Ovary (tissue), 7 donors: ENCODE measurements at regions not wholly inside any gene's neighbourhood (a gene's known extent, or its start where the extent isn't known, plus 50 kb on each side); places are given as distances from the start of the nearest gene placed in this dataset.

ENCODE experiments used
- DNase-seq, 5 donors: peaks; one replicate each; pipeline ENCODE4 v3.0.0-alpha.2; 2019 to 2020
- H3K27ac ChIP-seq, 2 donors: fragments of 200-600 bp; one replicate each; pipeline versions ENCODE4 v1.5.1 to v1.8.0; 2019 to 2022
- H3K27me3 ChIP-seq: fragments of 200-600 bp; one replicate; pipeline ENCODE4 v1.8.0; 2022
- H3K36me3 ChIP-seq: fragments of 200-600 bp; sonication (generic); one replicate; pipeline ENCODE4 v1.5.1; 2019
- H3K4me1 ChIP-seq: one replicate; pipeline ENCODE4 v1.8.1; 2013; ENCODE audit warnings: mild to moderate bottlenecking, moderate library complexity; ENCODE audit not compliant: insufficient read depth
- H3K4me3 ChIP-seq: fragments of 200-600 bp; sonication (generic); one replicate; pipeline ENCODE4 v1.5.1; 2017
- H3K9me3 ChIP-seq, 2 donors: fragments of 200-600 bp in 1 of 2; sonication (generic) in 1 of 2; one replicate each; pipeline versions ENCODE4 v1.5.1 to v1.8.1; 2013 to 2019; ENCODE audit warnings: mild to moderate bottlenecking in 1 of 2, moderate library complexity in 1 of 2
- EP300 ChIP-seq: sonication (generic); formaldehyde crosslinking; IDR thresholded peaks from one replicate; pipeline ENCODE4 v1.6.1; 2017; ENCODE audit warnings: antibody characterized with exemption
- POLR2A ChIP-seq: fragments of 450-650 bp; IDR thresholded peaks from one replicate; pipeline ENCODE4 v1.6.1; 2017; ENCODE audit warnings: antibody characterized with exemption, mild to moderate bottlenecking, moderate library complexity
- WGBS, 3 donors: extraction: QIAGEN DNeasy Blood & Tissue Kit in 1 of 3; methylation state at CpG; one replicate each; pipeline versions ENCODE4 v1.1.5 to v1.1.7; 2013 to 2017; 5-methylcytosine and 5-hydroxymethylcytosine counted together
- intact Hi-C, 4 donors: fragments of 100-400 bp; cut with DNase I; formaldehyde crosslinking; loops; one replicate each; pipeline versions ENCODE4 v1.11.0 to v1.15.1; 2022 to 2023
- TF ChIP-seq, protein P1 (sequence below), 3 donors: fragments of 450-650 bp in 2 of 3; fragments of 200-600 bp in 1 of 3; IDR thresholded peaks; one replicate each; pipeline versions ENCODE4 v1.5.1 to v1.8.0; 2016 to 2022; ENCODE audit warnings: antibody characterized with exemption in 3 of 3, mild to moderate bottlenecking in 1 of 3
- donor health status: DM: no; HTN: no; CAD: no; lungs with moderate emphysema.
- donor health status: DM: no; HTN: no; CAD: no.
- donor health status: Bipolar disorder and iron deficiency.
- donor health status: DM: no; HTN: no; CAD: no.
- donor health status: DM: yes; HTN: yes; CAD: no.

DNA sequence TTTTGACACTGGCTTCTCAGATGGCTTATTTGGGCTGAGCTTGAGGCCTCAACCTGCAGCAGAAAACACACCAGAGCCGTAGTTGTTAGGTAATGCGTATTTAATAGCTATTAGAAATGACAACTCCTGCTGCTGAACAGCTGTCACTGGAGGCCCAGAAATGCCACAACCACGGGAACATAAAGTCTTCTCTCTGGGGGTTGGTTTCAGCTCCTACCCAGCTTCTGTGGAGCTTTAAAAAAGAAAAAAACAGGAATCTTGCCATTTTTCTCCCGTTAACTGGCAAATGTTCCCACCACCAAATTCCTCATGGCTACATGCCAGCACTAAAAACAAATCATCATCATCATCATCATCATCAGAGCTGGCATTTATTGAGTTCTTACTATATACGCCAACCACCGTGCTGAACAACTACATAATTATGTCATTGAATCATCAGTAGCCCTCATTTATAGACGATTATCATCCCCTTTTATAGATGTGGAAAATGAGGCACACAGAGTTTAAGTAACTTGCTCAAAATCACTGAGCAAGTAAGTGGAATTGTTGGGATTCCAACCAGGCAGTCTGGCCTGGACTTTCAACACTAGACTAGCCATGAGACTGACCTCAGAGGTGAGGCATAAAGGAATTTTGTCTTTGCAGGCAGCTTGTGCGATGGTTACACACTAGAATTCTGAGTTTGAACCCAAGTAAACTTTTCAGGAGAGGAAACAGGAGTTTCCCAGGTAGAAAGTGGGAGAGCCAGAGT is 185.3 kb upstream of the WWC1 start:
- H3K27ac ChIP-seq: no peak overlapping the region
- TF ChIP-seq POLR2A (no peak), EP300 (no peak)
- TF ChIP-seq, protein P1, sequence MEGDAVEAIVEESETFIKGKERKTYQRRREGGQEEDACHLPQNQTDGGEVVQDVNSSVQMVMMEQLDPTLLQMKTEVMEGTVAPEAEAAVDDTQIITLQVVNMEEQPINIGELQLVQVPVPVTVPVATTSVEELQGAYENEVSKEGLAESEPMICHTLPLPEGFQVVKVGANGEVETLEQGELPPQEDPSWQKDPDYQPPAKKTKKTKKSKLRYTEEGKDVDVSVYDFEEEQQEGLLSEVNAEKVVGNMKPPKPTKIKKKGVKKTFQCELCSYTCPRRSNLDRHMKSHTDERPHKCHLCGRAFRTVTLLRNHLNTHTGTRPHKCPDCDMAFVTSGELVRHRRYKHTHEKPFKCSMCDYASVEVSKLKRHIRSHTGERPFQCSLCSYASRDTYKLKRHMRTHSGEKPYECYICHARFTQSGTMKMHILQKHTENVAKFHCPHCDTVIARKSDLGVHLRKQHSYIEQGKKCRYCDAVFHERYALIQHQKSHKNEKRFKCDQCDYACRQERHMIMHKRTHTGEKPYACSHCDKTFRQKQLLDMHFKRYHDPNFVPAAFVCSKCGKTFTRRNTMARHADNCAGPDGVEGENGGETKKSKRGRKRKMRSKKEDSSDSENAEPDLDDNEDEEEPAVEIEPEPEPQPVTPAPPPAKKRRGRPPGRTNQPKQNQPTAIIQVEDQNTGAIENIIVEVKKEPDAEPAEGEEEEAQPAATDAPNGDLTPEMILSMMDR (IDR thresholded peaks at IDR 0.05): no peak
- DNase-seq: no peak
- no peak overlapping the region for H3K4me3 ChIP-seq
- H3K36me3 ChIP-seq: no peaks in the 10 kb centered on the region
- H3K27me3 ChIP-seq: no peaks in the 10 kb centered on the region
- no peaks in the 10 kb centered on the region for H3K4me1 ChIP-seq
- intact Hi-C loops: no loop called here
- WGBS, 3 donors: 74 to 81% (median 78%) methylated on average over 8 of the region's 8 CpGs
- no peaks in the 10 kb centered on the region for H3K9me3 ChIP-seq

DNA sequence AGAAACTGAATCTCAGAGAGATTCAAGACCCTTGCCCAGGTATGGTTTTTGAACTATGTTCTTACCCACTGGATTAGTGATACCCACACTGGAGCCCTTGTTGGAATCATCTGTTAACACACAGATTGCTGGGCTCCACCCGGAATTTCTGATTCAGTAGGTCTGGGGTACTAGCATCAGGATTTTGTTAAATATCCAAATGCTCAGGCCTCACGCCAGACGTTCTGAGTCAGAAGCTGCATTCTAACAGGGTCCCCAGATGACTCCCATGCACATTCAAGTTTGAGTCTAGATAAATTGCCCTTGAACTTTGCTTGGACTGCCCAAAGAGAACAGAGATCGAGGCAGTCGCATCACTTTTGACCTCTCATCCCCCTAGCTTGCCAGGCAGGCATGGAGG is 182.0 kb upstream of the WWC1 start:
- intact Hi-C loops: no loop called here
- Histone ChIP-seq H3K4me3 (no peak overlapping the region), H3K36me3 (no peaks in the 10 kb centered on the region), H3K27ac (no peak overlapping the region), H3K4me1 (no peaks in the 10 kb centered on the region), H3K27me3 (no peaks in the 10 kb centered on the region), H3K9me3 (no peaks in the 10 kb centered on the region)
- WGBS, 3 donors: 40 to 59% (median 43%) methylated on average over 5 of the region's 5 CpGs
- no peak for DNase-seq
- TF ChIP-seq, protein P1 (IDR thresholded peaks at IDR 0.05): no peak
- TF ChIP-seq POLR2A: no peak

DNA sequence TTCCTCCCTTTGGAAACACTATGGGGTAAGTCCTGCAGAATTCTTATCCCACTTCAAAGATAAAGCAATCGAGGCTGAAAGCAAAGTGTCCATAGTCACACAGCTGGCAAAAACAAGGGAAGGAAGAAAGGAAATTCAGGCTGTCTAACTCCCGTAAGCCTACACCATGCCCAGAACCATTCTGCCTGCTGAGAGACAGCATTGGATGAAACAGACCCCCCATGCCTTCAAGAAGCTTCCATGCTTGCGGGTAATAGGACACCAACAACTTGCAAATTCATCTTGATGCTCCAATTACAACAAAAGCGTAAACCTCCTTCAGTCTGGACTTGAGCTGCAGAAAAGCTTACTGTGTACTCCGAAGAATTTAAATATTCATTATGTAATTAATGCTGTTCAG is 181.1 kb upstream of the WWC1 start:
- no peaks in the 10 kb centered on the region for H3K9me3 ChIP-seq
- no peak overlapping the region for H3K4me3 ChIP-seq
- intact Hi-C loops: no loop called here
- no peak for DNase-seq
- WGBS, 3 donors: 79 to 84% (median 79%) methylated on average over 5 of the region's 5 CpGs
- no peak overlapping the region for H3K27ac ChIP-seq
- H3K36me3 ChIP-seq: no peaks in the 10 kb centered on the region
- H3K4me1 ChIP-seq: no peaks in the 10 kb centered on the region
- H3K27me3 ChIP-seq: no peaks in the 10 kb centered on the region
- TF ChIP-seq POLR2A (no peak), EP300 (no peak)
- TF ChIP-seq, protein P1 (IDR thresholded peaks at IDR 0.05): no peak

DNA sequence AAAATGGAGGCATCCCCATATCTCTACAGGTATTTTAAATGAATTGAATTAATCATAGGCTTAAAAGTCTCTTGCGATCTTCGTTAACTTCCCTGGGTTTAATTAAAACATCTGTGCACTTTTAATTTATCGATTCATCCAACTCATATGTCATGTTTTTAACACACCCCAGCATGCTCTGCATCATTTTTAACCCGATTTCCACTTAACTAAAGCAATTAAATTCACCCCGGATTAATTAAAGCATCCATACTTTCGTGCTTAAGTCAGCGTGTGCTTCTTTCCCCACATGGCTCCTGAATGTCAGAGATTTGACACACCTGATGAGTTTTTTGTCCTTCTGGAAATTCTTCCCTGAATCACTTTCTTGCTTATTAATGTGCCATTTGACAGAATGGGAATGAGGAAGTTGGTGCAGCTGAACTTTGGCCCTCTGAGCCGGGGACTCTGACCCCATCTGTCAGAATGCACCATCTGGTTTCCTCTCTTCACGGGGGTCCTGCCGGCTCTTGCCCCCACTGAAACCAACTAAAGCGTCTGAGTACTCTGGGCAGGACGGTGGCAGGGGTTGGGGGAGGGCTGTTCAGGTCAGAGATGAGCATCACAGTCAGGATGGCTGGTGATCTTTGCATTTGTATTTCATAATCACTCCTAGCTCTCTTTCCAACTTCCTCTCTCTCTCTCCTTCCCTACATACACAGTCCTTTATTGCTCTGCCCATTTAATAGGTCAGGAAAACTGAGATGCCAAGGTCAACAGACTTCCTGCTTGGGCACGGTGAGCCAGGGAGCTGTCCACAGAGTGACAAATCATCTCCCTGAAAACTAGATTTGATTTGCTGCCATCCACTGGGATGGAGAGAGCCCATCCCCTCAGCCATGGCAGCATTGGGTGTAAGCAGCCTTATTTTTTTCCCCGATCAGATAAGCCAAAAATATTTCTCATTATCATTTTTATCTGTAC is 180.3 kb upstream of the WWC1 start:
- TF ChIP-seq POLR2A: no peak
- TF ChIP-seq, protein P1 (IDR thresholded peaks at IDR 0.05): no peak
- TF ChIP-seq EP300: no peak
- DNase-seq: no peak
- Histone ChIP-seq H3K4me1 (no peaks in the 10 kb centered on the region), H3K9me3 (no peaks in the 10 kb centered on the region), H3K27ac (no peak overlapping the region), H3K27me3 (no peaks in the 10 kb centered on the region), H3K4me3 (no peak overlapping the region), H3K36me3 (no peaks in the 10 kb centered on the region)
- 57 to 64% (median 62%) methylated on average over 14 of the region's 14 CpGs for WGBS, 3 donors
- intact Hi-C loops: no loop called here
